Hippocampal formation (tissue), 2 donors: ENCODE measurements at regions not wholly inside any gene's neighbourhood (a gene's known extent, or its start where the extent isn't known, plus 50 kb on each side); places are given as distances from the start of the nearest gene placed in this dataset.

ENCODE experiments used
- DNase-seq, 2 donors: peaks; one replicate each; lab custom pipeline; 2025; lab: John Stamatoyannopoulos, UW

DNA sequence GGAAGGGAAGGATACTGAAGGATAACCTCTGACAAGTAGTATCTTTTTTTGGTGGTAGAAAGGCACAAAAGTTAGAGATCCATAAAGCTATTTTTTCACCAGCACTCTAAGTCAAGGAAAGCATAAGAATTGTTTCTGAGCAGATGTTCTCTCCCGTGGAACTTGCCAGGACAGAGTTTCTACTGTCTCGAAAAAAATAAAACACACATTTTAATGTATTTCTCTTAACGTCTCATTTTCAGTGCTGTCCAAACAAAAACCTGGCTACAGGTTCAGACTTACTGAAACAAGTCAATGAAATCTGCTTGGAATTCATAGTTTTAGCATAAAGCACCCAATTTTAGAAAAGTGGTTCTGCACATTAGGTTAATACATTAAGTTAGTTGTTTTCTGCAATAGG lies 338.3 kb downstream of the LTN1 start:
- no peak for DNase-seq

DNA sequence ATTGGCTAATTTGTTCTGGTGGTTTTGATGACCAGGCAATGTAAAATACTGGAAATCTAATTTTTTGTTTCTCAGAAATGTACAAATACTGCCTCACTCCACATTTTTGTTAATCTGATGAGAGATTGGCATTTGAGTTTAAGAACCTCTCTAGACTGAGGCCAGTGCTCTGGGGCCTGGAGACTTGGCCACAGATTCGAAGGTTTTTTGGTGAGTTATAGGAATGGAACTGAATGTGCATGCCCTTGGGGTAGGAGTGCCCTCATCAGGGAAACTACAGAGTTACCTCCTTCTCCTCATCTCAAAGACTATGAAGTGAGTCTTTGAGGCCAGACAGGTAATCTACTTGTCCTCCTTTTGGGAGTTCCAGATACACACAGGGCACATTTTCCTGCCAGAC lies 347.9 kb downstream of the LTN1 start:
- no peak for DNase-seq

DNA sequence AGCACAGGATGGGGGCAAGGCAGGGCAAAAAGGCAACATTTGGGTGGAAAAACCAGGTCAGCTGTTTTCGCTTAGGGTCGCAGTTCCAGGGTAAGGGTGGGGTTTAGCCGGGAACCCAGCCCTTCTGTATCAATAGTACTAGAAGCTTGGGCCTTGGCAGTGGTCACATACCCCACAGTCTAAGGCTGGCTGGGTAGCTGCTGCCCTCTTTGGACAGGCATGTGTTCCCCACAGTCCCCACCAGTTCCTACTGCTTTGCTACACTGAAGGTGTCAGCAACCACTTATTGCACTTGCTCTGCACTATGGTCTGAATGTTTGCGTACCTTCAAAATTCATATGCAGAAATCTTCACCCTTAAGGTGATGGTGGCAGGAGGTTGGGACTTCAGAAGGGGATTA lies 349.8 kb downstream of the LTN1 start:
- no peak for DNase-seq

DNA sequence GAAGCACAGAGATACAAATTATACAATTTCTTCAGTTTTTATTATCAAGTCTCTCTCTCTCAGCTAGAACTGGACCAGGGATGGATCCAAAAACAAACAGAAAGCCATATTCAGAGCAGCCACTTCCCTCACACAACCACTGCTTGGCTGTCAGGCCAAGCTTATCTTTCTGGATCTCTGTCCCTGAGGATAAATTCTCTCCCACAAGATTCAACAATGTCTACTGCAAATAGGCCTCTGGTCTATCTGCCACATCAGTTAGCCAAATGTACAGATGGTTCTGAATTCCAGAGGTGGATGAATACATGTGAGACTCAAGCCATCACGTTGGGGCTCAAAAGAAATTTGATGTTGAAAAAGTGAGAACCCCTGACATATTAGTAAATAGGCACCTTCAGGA lies 350.9 kb downstream of the LTN1 start:
- no peak for DNase-seq

DNA sequence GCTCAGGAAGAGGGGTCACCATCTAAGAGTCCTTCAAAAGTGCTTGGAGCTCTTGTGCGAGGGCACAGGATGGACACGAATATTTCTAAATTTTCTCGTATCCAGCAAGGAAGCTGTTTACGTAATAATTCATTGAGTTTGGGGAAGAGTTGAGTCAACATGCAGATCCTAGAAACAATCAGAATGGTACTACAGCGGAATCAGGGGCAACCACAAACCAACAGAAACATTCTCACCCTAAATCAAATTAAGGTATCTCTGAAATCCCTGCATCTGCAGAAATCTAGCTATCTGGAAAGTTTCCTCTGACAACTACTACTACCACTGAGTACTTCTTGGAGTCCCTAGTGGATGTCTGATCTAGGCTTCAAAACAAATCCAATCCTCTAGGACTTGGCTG lies 352.4 kb downstream of the LTN1 start:
- DNase-seq = no peak

DNA sequence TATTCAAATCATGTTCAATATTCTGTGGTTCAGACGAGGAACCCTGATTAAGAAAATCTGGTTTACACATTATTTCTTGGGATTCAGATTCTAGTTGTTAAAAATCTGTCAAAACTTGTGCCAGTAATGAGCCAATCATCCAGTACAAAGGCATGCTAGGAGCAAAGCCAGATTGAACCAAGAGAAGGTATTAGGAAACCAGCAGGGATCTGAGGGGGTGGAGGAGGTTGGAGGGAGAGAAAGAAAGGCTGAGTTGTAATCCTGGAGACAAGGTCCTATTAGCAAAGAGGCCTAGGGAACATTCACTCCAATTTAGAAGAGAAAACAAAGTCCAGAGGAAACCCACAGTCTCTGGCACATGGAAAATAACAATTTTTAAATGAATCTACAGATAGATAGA lies 352.9 kb downstream of the LTN1 start:
- DNase-seq = peak in 1 of 2 donors; percentile 23

DNA sequence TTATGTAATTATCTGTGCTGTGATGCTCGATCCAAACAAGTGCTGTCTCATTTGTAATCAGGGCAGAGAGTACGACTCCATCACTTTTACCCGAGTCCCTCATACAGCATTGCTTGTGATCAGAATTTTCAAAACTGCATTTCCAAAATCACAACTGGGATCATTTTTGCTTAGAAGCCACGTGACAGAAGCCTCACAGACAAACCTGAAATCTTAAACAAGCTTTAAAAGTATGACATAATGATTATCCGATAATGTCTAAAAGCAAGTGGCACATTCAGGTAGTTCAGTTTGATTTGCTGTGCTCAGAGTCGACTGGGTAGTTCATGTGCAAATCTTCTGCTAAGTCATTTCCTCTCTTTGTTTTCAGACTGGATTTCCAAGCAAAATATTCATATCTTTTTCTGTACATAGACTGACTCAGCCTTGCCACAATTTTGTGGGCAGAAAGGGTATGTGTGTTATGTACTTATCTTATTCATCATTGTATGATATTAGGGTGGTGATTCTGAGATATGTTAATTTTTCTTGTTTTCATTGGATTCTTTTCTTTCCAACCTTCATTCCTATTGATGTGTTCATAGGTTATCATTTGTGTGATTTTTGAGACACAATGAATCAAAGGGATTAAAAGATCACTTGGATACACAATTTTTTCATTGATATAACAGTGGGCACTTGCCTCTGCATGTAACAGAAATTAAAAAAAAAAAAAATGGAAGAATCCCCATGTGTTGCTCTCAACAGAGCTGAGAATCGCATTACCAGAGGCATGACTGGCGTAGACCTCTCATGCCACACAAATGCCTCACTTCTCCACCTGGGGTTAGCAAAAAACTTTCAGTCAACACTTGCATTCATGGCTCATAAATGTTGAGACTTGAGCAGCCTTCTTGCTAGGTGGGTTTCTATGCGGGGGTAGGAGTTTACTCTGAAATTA lies 355.7 kb downstream of the LTN1 start:
- no peak for DNase-seq

DNA sequence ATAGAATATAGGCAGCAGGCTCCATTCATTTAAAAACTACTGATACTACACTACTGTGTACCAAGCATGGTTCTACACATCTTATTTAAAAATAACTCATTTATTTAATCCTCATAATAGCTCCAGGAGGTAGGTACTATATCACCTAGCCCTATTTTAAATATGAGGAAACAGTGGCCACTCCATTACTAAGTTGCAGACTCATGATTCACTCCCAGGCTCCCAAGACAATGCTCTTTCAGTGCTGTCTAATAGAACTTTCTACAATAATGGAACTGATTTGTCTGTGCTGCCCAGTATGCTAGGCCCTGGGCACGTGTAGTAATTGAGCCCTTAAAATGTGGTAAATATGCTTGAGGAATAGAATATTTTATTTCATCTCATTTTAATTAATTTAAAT lies 357.1 kb downstream of the LTN1 start:
- no peak for DNase-seq

DNA sequence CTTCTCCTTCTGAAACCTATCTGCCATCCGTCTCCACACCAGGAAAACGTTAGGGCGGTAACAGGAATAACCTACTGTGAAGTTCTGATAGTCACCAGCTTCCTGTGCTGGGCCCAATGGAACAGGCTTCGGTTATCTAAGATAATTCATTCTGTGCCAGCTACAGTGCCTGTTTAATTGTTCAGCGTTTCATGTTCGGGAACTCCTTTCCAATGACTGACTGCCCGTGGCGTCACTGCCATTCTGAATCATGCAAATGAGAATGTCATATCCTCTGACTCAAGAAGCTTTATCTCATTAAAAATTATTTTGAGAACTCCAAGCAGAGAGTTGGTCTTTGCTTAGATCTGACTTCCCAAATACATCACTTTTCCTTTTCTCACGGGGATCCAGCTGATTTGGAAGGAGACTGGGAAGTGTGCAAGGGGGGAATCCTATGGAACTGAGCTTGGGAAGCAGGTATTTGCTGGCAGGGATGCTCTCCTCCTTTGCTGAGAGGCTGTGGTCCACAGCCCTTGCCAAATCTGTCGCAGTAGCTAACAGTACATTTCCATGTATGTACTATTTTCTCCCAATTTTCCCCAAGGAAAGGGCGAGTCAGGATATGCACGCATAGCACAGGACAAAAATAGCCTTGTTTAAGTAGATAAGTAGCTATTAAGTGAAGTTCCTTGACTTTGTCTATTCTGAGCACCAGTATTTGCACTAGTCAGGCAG lies 358.7 kb downstream of the LTN1 start:
- no peak for DNase-seq

DNA sequence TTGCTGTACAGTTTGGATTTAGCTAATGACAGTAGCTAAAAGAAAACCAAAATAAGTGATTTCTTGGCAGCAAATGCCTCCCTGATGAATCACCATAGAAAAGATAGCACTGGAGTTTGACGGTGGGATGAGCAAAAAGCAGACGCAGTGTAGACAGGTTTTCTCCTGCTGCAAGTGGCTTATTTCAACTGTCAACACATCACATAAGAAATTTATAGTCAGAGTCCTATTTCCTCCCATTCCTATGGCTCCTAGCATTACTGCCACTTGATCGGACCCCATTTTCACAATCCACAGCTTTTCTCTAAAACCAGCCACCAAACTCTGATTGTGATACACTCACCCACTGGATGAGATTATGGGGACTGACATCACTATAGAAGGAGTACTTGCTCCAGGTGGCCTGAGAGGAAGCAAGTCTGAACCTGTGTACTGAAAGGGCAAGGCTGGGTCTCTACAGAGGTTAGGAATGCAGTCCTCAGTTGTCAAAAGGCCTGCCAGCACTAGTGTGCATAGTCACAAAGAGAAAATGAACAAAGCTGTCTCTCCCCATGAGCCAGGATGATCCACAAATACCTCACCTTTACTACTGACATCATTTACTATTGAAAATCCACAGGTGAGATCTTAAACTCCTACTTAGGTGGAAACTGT lies 359.8 kb downstream of the LTN1 start:
- no peak for DNase-seq

DNA sequence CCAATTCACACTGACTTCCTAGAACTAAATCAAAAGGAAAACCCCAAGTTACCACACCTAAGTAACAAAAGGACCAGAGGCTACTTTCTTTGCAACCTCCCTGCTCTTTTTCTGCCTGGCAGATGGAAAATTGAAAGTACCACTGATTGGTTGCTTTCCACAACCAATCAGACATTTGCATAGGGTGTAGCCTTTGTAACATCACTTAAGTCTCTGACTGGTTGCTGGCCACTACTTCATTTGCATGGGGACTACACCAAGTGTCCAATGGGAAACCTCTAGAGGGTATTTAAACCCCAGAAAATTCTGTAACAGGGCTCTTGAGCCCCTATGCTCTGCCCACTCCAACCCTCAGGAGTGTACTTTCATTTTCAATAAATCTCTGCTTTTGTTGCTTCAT lies 365.0 kb downstream of the LTN1 start:
- no peak for DNase-seq

DNA sequence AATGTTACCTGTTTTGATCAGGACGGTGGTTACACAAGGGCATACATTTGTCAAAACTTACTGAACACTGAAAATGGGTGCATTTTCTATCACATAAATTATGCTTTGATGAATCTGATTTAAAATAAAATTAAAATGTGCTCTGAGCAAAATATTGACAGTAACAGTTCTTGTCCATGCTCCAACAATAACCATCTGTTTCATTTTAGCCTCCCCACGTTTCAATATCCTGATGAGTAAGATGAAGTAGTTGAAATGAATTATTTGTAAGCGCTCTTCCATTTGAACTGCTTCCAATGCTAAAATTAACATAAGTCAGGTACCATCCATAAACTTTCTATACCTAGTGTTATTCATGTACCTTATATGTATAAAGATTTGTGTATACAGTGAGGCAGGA lies 365.4 kb downstream of the LTN1 start:
- no peak for DNase-seq

DNA sequence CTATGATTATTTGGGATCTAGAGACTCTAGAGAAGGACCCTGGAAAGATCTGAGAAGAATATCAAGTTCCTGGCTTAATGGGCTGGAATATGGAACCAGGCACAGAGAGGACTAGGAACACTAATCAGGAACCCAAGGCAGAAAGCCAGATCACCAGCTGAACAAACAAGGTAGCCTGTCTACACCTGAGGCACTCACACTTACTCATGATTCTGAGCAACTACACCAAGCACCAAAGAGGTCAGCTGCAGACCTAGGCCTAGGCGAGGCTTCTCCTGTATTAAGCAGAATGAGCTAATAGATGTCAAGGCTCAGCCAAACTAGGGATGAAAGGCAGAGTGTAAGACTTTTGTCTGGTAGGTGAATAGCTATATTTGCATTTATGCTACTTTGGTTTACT lies 368.1 kb downstream of the LTN1 start:
- no peak for DNase-seq

DNA sequence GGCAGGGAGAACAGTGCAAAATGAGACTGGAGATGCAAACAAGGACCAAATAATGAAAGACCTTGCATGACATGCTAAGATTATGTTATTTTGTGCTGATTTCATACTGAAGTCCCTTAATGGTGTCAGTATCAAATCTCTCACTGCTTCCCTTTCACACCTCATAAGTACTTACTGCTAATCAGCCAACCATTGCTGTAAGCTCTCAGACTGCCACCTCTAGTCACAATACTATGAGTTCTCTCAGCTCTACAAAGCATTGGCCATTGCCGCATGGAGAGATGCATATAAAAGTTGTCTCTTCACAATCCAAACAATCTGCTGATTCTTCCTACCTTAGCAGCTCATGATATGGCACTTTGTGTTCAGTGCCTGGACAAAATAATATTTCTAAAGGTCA lies 375.4 kb downstream of the LTN1 start:
- no peak for DNase-seq

DNA sequence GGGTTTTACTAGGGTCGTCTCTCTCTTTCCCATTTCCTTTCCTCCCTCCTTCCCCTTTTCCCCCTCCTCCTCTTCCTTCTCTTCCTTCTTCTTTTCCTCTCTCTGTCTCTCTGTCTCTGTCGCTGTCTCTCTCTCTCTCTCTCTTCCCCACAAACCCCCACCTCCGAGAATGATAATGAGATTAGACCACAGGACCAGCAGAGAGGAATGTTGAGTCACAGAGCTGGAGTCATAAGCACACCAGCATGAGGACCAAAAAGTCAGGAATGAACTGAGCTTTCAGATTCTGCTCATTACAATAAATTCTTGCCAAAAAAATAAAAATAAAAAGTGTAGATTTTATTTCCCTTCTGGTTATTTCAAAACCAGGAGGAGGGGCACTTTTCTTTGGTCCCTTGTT lies 377.4 kb downstream of the LTN1 start:
- DNase-seq = no peak

DNA sequence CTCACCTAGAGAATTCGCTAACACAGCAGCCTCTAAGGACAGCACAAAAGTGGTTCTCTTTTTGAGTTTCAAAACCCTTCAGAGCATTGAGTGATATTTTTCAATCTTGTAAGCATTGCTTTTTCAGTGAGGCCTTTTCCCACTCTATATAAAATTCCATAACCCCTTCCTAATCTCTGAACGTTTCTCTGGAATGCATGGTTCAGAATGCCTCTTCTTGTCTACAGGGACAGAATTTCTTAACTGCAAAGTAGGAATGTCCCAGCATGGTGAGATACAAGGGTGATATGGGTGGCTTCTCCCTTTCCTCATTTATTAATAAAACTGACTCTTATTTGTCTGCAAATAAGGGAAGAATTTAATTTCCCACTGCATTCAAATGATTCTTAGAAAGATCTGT lies 377.9 kb downstream of the LTN1 start:
- no peak for DNase-seq

DNA sequence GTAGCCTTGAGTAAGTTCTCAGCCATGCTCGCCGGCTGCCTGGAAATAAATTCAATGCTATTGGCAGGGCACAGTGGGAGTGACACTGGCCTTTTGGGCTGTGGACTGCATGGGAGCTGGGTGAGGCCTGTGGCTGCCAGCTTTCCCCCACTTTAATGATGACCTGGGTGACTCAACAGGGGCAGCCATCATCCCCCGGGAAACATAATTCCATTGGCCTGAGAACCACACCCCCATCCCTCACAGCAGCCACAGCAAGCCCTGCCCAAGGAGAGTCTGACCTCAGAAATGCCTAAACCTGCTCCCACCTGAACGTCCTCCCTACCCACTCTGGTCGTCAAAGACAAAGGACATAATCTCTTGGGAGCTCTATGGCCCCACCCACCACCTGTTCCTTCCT lies 384.0 kb downstream of the LTN1 start:
- no peak for DNase-seq

DNA sequence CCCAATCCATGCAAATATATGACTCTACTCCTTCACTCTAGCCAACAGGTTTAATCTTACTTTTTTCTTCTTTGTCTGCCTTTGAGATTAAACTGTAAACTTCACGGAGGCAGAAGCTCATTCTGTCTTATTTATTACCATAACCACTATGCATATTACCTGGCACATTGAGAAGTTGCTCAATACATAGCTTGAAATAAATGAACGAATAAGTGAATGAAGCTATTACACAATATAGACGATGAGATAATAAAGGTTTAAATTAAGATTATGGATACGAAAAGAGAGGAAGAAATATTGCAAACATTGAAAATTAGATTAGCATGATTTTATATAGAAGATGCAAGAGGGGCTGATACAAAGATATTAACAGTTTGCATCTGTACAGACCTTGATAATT lies 385.1 kb downstream of the LTN1 start:
- DNase-seq = no peak

DNA sequence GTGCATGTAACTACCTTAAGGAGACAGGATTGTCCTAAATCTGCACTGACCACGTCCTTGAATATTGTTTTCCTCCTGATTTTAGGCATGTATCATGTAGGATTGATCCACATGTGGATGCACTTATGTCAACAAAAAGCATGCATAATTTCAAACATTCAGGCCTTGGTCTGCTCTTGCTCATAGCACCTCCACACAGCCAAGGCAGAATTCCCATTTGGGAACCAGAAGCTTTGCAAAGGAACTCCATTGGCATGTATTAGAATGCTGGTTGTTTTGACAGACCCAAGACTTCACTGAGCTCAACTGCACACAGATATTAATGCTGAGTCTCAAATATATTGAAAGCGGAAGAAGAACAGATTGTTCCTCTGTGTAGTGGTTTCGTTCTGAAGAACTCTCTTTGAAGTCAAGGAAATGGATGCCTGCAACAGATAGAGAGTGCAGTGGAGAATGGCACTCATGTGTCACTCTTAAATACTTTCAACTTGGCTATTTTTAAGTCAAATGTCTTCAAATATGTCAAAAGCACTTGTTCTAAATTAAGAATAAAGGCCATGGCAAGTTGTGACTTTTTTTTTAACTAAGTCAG lies 387.6 kb downstream of the LTN1 start:
- no peak for DNase-seq

DNA sequence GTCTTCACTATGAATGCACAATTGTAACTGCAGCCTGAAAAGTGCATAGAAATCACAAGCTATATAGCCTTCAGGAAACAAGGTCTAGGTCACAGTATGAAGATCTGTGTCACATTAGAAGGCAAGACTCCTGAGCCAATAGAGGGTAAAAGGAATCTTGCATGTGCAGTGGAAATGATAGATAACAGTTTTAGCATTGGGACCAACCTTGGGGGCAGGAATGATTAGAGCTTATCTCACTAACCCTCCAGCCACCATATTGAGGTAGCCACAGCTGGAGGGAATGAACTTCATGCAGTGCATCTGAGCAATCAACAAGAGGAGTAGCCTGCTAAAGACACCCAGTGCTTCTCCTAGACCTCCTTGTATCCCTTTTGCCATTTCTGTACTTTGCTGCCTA lies 390.1 kb downstream of the LTN1 start:
- no peak for DNase-seq

DNA sequence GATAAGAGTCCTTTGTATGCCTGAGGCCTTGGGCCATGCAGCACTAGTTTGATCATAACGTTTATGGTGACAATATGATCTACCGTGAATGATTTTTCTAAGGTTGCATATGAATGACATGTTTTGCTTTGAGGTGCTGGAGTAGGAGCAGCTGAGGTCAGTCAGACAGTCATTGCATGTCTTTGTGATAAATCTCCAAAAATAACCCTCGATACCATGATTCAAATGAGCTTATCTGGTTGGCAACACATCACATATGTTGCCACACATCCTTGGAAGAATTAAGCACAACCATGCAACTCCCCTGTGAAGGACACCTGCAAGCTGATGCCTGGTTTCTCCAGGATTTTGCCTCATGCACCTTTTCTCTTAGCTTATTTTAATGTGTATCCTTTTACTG lies 394.5 kb downstream of the LTN1 start:
- DNase-seq = no peak

DNA sequence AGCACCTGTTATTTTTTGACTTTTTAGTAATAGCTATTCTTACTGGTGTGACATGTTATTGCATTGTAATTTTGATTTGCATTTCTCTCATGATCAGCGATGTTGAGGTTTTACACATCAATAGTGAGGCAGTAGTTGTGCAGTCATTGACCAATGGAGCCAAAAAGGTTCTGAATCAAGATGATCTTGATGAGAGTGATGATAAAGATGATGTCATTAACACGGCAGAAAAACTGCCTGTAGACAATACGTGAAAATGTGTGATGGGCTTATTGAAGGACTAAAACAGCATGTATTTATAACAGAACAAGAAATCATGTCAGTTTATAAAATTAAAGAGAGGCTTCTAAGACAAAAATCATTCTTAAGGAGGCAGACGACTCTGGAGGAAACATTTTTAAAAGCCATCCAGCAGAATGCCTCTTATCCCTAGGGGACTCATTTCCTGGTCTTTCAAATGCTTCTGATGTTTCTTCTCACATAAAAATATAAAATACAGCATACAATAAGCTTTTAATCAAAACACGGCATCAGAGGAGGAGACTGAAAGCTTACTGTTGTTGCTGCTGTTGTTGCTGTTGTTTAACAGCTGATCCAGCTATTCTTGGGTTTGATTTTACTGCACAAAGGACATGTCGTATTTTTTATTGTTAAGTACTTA lies 400.3 kb downstream of the LTN1 start:
- DNase-seq = no peak
